Gastrocnemius medialis (tissue), 4 donors: ENCODE measurements at regions not wholly inside any gene's neighbourhood (a gene's known extent, or its start where the extent isn't known, plus 50 kb on each side); places are given as distances from the start of the nearest gene placed in this dataset.

Experiments
- CTCF ChIP-seq, 5 experiments: fragments of 450-650 bp in 3 of 5; fragments of 200-600 bp in 2 of 5; sonication (generic) in 2 of 5; IDR thresholded peaks in 4 of 5; conservative IDR thresholded peaks in 1 of 5; 1 replicate in 4 of 5; 2 replicates in 1 of 5; pipeline ENCODE4 v1.5.1; 2016 to 2019; ENCODE audit warnings: antibody characterized with exemption in 5 of 5, mild to moderate bottlenecking in 3 of 5, moderate library complexity in 3 of 5
- POLR2A ChIP-seq, 2 donors: fragments of 450-650 bp; IDR thresholded peaks; one replicate each; pipeline ENCODE4 v1.6.1; 2017; ENCODE audit warnings: antibody characterized with exemption in 2 of 2, mild to moderate bottlenecking in 2 of 2, moderate library complexity in 2 of 2

DNA sequence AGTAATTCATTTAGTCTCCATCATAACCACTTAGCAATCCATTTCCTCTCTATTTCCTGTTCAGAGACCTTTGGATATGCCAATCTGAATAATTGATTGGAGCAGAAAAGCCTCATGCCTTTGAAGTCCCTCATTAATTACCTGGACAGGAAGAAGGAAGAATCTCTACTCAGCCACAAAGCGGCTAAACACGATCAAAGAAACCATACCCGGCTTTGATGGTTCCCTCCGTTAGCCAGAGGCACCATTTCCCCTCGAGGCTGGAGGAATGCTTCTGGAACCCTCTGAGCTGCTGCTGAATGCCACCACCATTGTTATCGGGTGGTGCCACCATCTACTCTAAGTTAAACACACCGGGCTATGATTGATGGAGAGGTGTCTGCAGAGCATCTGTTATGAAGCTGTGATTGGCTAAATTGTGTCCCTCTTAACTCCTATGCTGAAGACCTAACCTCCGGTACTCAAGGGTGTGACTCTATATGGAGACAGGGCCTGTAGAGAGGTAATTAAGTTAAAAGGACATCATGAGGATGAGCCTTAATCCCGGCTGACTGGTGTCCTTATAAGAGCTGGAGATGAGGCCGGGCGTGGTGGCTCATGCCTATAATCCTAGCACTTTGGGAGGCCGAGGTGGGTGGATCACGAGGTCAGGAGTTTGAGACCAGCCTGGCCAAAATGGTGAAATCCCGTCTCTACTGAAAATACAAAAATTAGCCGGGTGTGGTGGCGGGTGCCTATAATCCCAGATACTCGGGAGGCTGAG lies 168.6 kb downstream of the CTTN start:
- no peak for TF ChIP-seq POLR2A (IDR thresholded peaks at IDR 0.05)
- TF ChIP-seq CTCF (IDR thresholded peaks at IDR 0.05 in 4 of 5, conservative IDR thresholded peaks at IDR 0.05 in 1 of 5): no peak
